ENCODE measurements at regions not wholly inside any gene's neighbourhood (a gene's known extent, or its start where the extent isn't known, plus 50 kb on each side); places are given as distances from the start of the nearest gene placed in this dataset.

DNA sequence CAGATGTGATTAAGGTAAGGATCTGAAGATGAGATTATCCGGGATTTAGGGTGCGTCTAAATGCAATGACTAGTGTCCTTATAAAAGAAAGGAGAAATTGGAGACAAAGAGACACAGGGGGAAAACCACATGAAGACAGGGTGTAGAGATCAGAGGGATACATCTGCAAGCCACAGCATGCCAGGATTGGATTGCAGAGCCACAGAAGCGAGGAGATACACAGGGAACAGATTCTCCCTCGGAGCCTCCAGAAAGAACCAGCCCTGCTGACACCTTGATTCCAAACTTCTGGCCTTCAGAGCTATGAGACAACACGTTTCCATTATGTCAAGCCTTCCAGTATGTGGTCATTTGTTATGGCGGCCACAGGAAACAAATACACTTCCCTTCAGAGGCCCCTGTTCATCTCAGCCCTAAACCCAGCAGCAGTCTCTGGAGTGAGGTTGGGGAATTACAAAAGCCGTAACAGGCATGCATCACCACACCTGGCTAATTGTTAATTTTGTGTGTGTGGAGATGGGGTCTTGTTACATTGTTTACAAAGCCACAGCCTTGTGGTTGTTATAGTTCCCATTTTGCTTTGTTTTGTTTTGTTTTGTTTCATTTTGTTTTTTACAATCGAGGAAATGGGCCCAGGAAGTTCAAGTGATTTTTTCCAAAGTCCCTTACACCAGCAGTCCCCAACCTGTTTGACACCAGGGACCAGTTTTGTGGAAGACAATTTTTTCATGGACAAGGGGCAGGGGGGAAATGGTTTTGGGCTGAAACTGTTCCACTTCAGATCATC is 51.6 kb upstream of the LYRM9 start:
- Histone ChIP-seq H3K56ac (ENCODE audit: low read length) (no peak overlapping the region), H3K18ac (ENCODE audit: low read length) (no peak overlapping the region), H3K9ac (ENCODE audit: low read length) (no peak overlapping the region), H4K5ac (ENCODE audit: low read length) (no peak overlapping the region), H2BK120ac (ENCODE audit: low read depth, low read length) (no peak overlapping the region), H3K79me2 (ENCODE audit: control insufficient read depth, insufficient read depth, low read length) (no peaks in the 10 kb centered on the region), H3K4me3 (ENCODE audit: low read length) (no peak overlapping the region), H2BK5ac (ENCODE audit: low read length) (no peak overlapping the region), H3K36me3 (ENCODE audit: control insufficient read depth, insufficient read depth, low read length) (no peaks in the 10 kb centered on the region), H2AK5ac (ENCODE audit: low read length) (no peak overlapping the region), H4K8ac (ENCODE audit: low read depth, low read length) (no peak overlapping the region), H2BK15ac (replicated peaks; ENCODE audit: low read depth) (no peak overlapping the region), H3K27me3 (ENCODE audit: insufficient read depth, low read length, poor library complexity) (no peaks in the 10 kb centered on the region), H3K23ac (ENCODE audit: low read length) (no peak overlapping the region), H3K4me2 (ENCODE audit: low read length) (no peak overlapping the region), H3K27ac (ENCODE audit: low read depth, low read length) (no peak overlapping the region), H3K4me1 (ENCODE audit: control insufficient read depth, low read depth, low read length) (peaks cover 4% of the 10 kb centered on the region), H3K4ac (ENCODE audit: low read depth, low read length) (no peak overlapping the region), H3K79me1 (ENCODE audit: low read length) (no peaks in the 10 kb centered on the region)
- no CpG with 5 or more reads among the region's 8 CpGs for WGBS (ENCODE audit: extremely low coverage, insufficient coverage, low lambda C conversion rate)
- peak; percentile 27 for DNase-seq

DNA sequence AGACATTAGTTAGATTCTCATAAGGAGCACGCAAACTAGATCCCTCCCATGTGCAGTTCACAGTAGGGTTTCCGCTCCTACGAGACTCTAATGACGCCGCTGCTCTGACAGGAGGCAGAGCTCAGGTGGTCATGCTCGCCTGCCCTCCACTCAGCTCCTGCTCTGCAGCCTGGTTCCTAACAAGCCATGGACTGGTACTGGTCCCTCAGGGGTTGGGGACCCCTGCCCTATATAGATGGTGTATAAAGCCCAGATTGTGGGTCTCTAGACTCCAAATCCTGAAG is 52.1 kb upstream of the LYRM9 start:
- no peak overlapping the region for H3K27ac ChIP-seq (ENCODE audit: low read depth, low read length)
- H3K36me3 ChIP-seq (ENCODE audit: control insufficient read depth, insufficient read depth, low read length) = no peaks in the 10 kb centered on the region
- no peak overlapping the region for H3K23ac ChIP-seq (ENCODE audit: low read length)
- WGBS (ENCODE audit: extremely low coverage, insufficient coverage, low lambda C conversion rate) = no CpG with 5 or more reads among the region's 6 CpGs
- H2AK5ac ChIP-seq (ENCODE audit: low read length) = no peak overlapping the region
- no peak overlapping the region for H3K4ac ChIP-seq (ENCODE audit: low read depth, low read length)
- H3K79me1 ChIP-seq (ENCODE audit: low read length) = no peaks in the 10 kb centered on the region
- no peak overlapping the region for H3K4me2 ChIP-seq (ENCODE audit: low read length)
- no peak overlapping the region for H3K9ac ChIP-seq (ENCODE audit: low read length)
- no peaks in the 10 kb centered on the region for H3K79me2 ChIP-seq (ENCODE audit: control insufficient read depth, insufficient read depth, low read length)
- H3K18ac ChIP-seq (ENCODE audit: low read length) = no peak overlapping the region
- no peak overlapping the region for H4K8ac ChIP-seq (ENCODE audit: low read depth, low read length)
- no peak overlapping the region for H2BK120ac ChIP-seq (ENCODE audit: low read depth, low read length)
- H3K4me3 ChIP-seq (ENCODE audit: low read length) = no peak overlapping the region
- no peak overlapping the region for H3K56ac ChIP-seq (ENCODE audit: low read length)
- H3K27me3 ChIP-seq (ENCODE audit: insufficient read depth, low read length, poor library complexity) = no peaks in the 10 kb centered on the region
- no peak overlapping the region for H2BK5ac ChIP-seq (ENCODE audit: low read length)
- H2BK15ac ChIP-seq (replicated peaks; ENCODE audit: low read depth) = no peak overlapping the region
- H3K4me1 ChIP-seq (ENCODE audit: control insufficient read depth, low read depth, low read length) = peaks cover 2% of the 10 kb centered on the region
- no peak for DNase-seq
- H4K5ac ChIP-seq (ENCODE audit: low read length) = no peak overlapping the region

DNA sequence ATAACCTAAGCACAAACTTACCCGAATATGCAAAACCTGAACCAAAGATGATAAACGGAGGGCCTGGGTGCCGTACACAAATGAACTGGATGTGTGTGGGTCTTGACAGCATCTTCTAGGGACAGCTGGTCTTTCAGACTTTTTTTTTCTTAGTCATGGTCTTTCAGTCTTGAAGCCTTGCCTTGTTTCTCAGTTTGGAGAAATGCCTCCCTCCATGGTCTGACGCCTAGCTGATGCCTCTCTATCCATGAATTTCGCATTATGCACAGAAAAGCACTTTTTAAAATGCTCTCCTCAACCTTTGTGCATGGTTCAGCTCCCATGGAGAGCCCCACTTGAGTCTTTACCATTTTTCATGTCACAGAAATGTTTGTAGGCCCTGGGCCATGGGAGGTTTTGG is 52.8 kb upstream of the LYRM9 start:
- H3K4me3 ChIP-seq (ENCODE audit: low read length) = no peak overlapping the region
- no CpG with 5 or more reads among the region's 5 CpGs for WGBS (ENCODE audit: extremely low coverage, insufficient coverage, low lambda C conversion rate)
- H4K8ac ChIP-seq (ENCODE audit: low read depth, low read length) = no peak overlapping the region
- no peaks in the 10 kb centered on the region for H3K4me1 ChIP-seq (ENCODE audit: control insufficient read depth, low read depth, low read length)
- H3K9ac ChIP-seq (ENCODE audit: low read length) = no peak overlapping the region
- no peaks in the 10 kb centered on the region for H3K79me2 ChIP-seq (ENCODE audit: control insufficient read depth, insufficient read depth, low read length)
- no peaks in the 10 kb centered on the region for H3K27me3 ChIP-seq (ENCODE audit: insufficient read depth, low read length, poor library complexity)
- no peaks in the 10 kb centered on the region for H3K79me1 ChIP-seq (ENCODE audit: low read length)
- no peak for DNase-seq
- no peak overlapping the region for H2AK5ac ChIP-seq (ENCODE audit: low read length)
- H2BK5ac ChIP-seq (ENCODE audit: low read length) = no peak overlapping the region
- no peak overlapping the region for H2BK120ac ChIP-seq (ENCODE audit: low read depth, low read length)
- no peak overlapping the region for H4K5ac ChIP-seq (ENCODE audit: low read length)
- H3K23ac ChIP-seq (ENCODE audit: low read length) = no peak overlapping the region
- no peak overlapping the region for H3K4me2 ChIP-seq (ENCODE audit: low read length)
- H3K27ac ChIP-seq (ENCODE audit: low read depth, low read length) = no peak overlapping the region
- no peaks in the 10 kb centered on the region for H3K36me3 ChIP-seq (ENCODE audit: control insufficient read depth, insufficient read depth, low read length)
- no peak overlapping the region for H3K4ac ChIP-seq (ENCODE audit: low read depth, low read length)
- H3K18ac ChIP-seq (ENCODE audit: low read length) = no peak overlapping the region
- H3K56ac ChIP-seq (ENCODE audit: low read length) = no peak overlapping the region
- H2BK15ac ChIP-seq (replicated peaks; ENCODE audit: low read depth) = no peak overlapping the region

DNA sequence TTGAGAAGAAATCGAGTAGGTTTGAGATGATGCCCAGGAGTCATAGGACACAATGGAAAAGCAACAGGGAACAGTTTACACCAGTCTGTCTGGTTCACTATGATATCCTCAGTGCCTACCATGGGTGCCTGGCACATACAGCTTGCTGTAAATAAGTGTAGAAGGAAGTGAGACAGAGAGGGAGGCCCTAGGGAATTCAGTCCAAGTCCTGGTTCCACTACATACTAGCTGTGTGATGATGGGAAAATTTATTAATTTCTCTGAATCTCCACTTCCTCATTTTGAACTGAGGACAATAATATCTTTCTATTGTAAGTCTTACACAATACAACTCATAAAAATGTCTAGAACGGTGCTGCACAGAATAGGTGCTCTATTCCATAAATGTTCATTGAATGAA is 53.3 kb upstream of the LYRM9 start:
- H3K4me1 ChIP-seq (ENCODE audit: control insufficient read depth, low read depth, low read length) = no peaks in the 10 kb centered on the region
- no peak overlapping the region for H3K4me2 ChIP-seq (ENCODE audit: low read length)
- no peak overlapping the region for H3K4me3 ChIP-seq (ENCODE audit: low read length)
- no peak overlapping the region for H2BK15ac ChIP-seq (replicated peaks; ENCODE audit: low read depth)
- no peak overlapping the region for H3K4ac ChIP-seq (ENCODE audit: low read depth, low read length)
- H3K79me2 ChIP-seq (ENCODE audit: control insufficient read depth, insufficient read depth, low read length) = no peaks in the 10 kb centered on the region
- no CpG with 5 or more reads among the region's 2 CpGs for WGBS (ENCODE audit: extremely low coverage, insufficient coverage, low lambda C conversion rate)
- H3K18ac ChIP-seq (ENCODE audit: low read length) = no peak overlapping the region
- H2BK120ac ChIP-seq (ENCODE audit: low read depth, low read length) = no peak overlapping the region
- no peak overlapping the region for H2BK5ac ChIP-seq (ENCODE audit: low read length)
- H3K27ac ChIP-seq (ENCODE audit: low read depth, low read length) = no peak overlapping the region
- no peak for DNase-seq
- no peak overlapping the region for H4K5ac ChIP-seq (ENCODE audit: low read length)
- no peaks in the 10 kb centered on the region for H3K79me1 ChIP-seq (ENCODE audit: low read length)
- H3K23ac ChIP-seq (ENCODE audit: low read length) = no peak overlapping the region
- H3K36me3 ChIP-seq (ENCODE audit: control insufficient read depth, insufficient read depth, low read length) = no peaks in the 10 kb centered on the region
- H2AK5ac ChIP-seq (ENCODE audit: low read length) = no peak overlapping the region
- H3K56ac ChIP-seq (ENCODE audit: low read length) = no peak overlapping the region
- H4K8ac ChIP-seq (ENCODE audit: low read depth, low read length) = no peak overlapping the region
- no peaks in the 10 kb centered on the region for H3K27me3 ChIP-seq (ENCODE audit: insufficient read depth, low read length, poor library complexity)
- no peak overlapping the region for H3K9ac ChIP-seq (ENCODE audit: low read length)

DNA sequence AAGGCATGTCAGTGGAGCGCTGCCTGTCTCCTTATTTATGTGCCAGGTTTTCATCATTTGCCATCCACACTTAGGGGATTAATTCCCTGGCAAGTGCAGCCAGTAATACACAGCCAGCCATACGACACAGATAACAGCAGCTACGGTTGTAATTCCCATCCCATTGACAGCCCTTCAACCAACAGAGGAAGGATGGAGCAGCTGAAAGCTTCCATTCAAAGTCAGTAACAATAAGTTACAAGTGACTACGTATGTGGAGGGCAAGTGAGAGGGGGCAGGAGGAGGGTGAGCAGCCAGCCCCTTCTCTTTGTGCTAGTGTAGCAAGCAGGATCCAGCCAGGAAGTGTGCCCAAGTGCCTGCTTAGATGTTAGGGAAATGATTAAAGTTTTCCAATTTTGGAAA is 53.8 kb upstream of the LYRM9 start:
- no peak overlapping the region for H4K5ac ChIP-seq (ENCODE audit: low read length)
- H2BK15ac ChIP-seq (replicated peaks; ENCODE audit: low read depth) = no peak overlapping the region
- no CpG with 5 or more reads among the region's 4 CpGs for WGBS (ENCODE audit: extremely low coverage, insufficient coverage, low lambda C conversion rate)
- H3K23ac ChIP-seq (ENCODE audit: low read length) = no peak overlapping the region
- no peak overlapping the region for H2BK5ac ChIP-seq (ENCODE audit: low read length)
- H4K8ac ChIP-seq (ENCODE audit: low read depth, low read length) = no peak overlapping the region
- H3K9ac ChIP-seq (ENCODE audit: low read length) = no peak overlapping the region
- H3K4me2 ChIP-seq (ENCODE audit: low read length) = no peak overlapping the region
- H2BK120ac ChIP-seq (ENCODE audit: low read depth, low read length) = no peak overlapping the region
- H3K36me3 ChIP-seq (ENCODE audit: control insufficient read depth, insufficient read depth, low read length) = no peaks in the 10 kb centered on the region
- no peaks in the 10 kb centered on the region for H3K79me1 ChIP-seq (ENCODE audit: low read length)
- H3K27me3 ChIP-seq (ENCODE audit: insufficient read depth, low read length, poor library complexity) = no peaks in the 10 kb centered on the region
- H3K18ac ChIP-seq (ENCODE audit: low read length) = no peak overlapping the region
- no peak overlapping the region for H3K27ac ChIP-seq (ENCODE audit: low read depth, low read length)
- H2AK5ac ChIP-seq (ENCODE audit: low read length) = no peak overlapping the region
- no peak overlapping the region for H3K4me3 ChIP-seq (ENCODE audit: low read length)
- H3K79me2 ChIP-seq (ENCODE audit: control insufficient read depth, insufficient read depth, low read length) = no peaks in the 10 kb centered on the region
- no peak for DNase-seq
- H3K4ac ChIP-seq (ENCODE audit: low read depth, low read length) = no peak overlapping the region
- no peak overlapping the region for H3K56ac ChIP-seq (ENCODE audit: low read length)
- H3K4me1 ChIP-seq (ENCODE audit: control insufficient read depth, low read depth, low read length) = no peaks in the 10 kb centered on the region

DNA sequence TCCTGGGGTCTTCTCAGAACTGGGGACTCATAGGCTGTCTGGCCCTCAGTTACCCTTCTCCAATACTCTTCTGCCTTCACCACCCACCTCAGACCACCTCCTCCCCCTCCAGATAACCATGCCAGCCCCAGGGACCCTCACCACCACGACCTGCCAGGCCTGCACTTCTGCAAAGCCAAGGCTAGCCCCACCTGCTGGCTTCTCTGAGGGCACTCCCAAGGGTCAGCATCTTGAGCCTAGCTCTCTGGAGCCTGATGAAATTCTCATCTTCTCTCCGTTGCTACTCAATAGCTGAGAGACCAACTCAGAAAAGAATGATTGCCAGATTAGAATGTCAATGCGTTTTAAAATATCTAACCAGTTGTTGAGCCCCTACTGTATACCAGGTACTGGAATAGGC is 56.1 kb upstream of the LYRM9 start:
- H3K18ac ChIP-seq (ENCODE audit: low read length) = no peak overlapping the region
- no peaks in the 10 kb centered on the region for H3K79me1 ChIP-seq (ENCODE audit: low read length)
- H3K4me2 ChIP-seq (ENCODE audit: low read length) = no peak overlapping the region
- H2BK15ac ChIP-seq (replicated peaks; ENCODE audit: low read depth) = no peak overlapping the region
- H2BK5ac ChIP-seq (ENCODE audit: low read length) = no peak overlapping the region
- H2AK5ac ChIP-seq (ENCODE audit: low read length) = no peak overlapping the region
- H3K56ac ChIP-seq (ENCODE audit: low read length) = no peak overlapping the region
- no peak overlapping the region for H3K27ac ChIP-seq (ENCODE audit: low read depth, low read length)
- no peak for DNase-seq
- no peak overlapping the region for H3K4ac ChIP-seq (ENCODE audit: low read depth, low read length)
- H3K79me2 ChIP-seq (ENCODE audit: control insufficient read depth, insufficient read depth, low read length) = no peaks in the 10 kb centered on the region
- H4K8ac ChIP-seq (ENCODE audit: low read depth, low read length) = no peak overlapping the region
- no peak overlapping the region for H3K4me3 ChIP-seq (ENCODE audit: low read length)
- H3K27me3 ChIP-seq (ENCODE audit: insufficient read depth, low read length, poor library complexity) = no peaks in the 10 kb centered on the region
- no peak overlapping the region for H3K23ac ChIP-seq (ENCODE audit: low read length)
- WGBS (ENCODE audit: extremely low coverage, insufficient coverage, low lambda C conversion rate) = no CpG with 5 or more reads among the region's 3 CpGs
- H2BK120ac ChIP-seq (ENCODE audit: low read depth, low read length) = no peak overlapping the region
- H3K9ac ChIP-seq (ENCODE audit: low read length) = no peak overlapping the region
- H3K4me1 ChIP-seq (ENCODE audit: control insufficient read depth, low read depth, low read length) = no peaks in the 10 kb centered on the region
- H3K36me3 ChIP-seq (ENCODE audit: control insufficient read depth, insufficient read depth, low read length) = no peaks in the 10 kb centered on the region
- no peak overlapping the region for H4K5ac ChIP-seq (ENCODE audit: low read length)
